A673 (cell line): ENCODE measurements at regions not wholly inside any gene's neighbourhood (a gene's known extent, or its start where the extent isn't known, plus 50 kb on each side); places are given as distances from the start of the nearest gene placed in this dataset.

ENCODE experiments used
- BruUV-seq: library from RNA; stranded (reverse); fragments of 400-500 nt; replicated peaks from 2 replicates; lab custom pipeline; 2021; lab: Mats Ljungman, UMichigan
- CTCF ChIA-PET: fragments of 300-600 bp; sonication (Branson Sonifier 250); formaldehyde crosslinking; loops from one replicate; lab custom pipeline; 2022; ENCODE audit warnings: antibody characterized with exemption; lab: Charles Lee
- POLR2A ChIA-PET: fragments of 300-600 bp; sonication (Branson Sonifier 250); formaldehyde crosslinking; loops from one replicate; lab custom pipeline; 2022; ENCODE audit warnings: antibody characterized with exemption; ENCODE audit not compliant: low non-redundant PET; lab: Charles Lee
- DNase-seq: peaks from one replicate; pipeline ENCODE4 v3.0.0-alpha.2; 2015; ENCODE audit warnings: low spot score
- H3K27ac ChIP-seq: fragments of 200-600 bp; sonication (generic); 2 replicates; pipeline ENCODE4 v1.5.1; 2016; ENCODE audit warnings: mixed run types, low read depth, mild to moderate bottlenecking, mixed read lengths, antibody characterized with exemption, low read length; ENCODE audit not compliant: poor library complexity, severe bottlenecking
- H3K27me3 ChIP-seq: fragments of 200-600 bp; sonication (generic); replicated peaks from 2 replicates; pipeline ENCODE4 v1.6.1; 2017; ENCODE audit warnings: mixed run types, low read depth, mild to moderate bottlenecking, mixed read lengths, antibody characterized with exemption, low read length; ENCODE audit not compliant: insufficient read depth, poor library complexity
- H3K36me3 ChIP-seq: fragments of 200-600 bp; sonication (generic); 2 replicates; pipeline ENCODE4 v1.6.1; 2016; ENCODE audit warnings: mixed run types, mild to moderate bottlenecking, mixed read lengths, antibody characterized with exemption, low read length; ENCODE audit not compliant: insufficient read depth, poor library complexity, severe bottlenecking
- H3K4me1 ChIP-seq: fragments of 200-600 bp; sonication (generic); 2 replicates; pipeline ENCODE4 v1.6.1; 2017; ENCODE audit warnings: mixed run types, mild to moderate bottlenecking, mixed read lengths, antibody characterized with exemption, low read length; ENCODE audit not compliant: insufficient read depth, poor library complexity, severe bottlenecking
- H3K4me3 ChIP-seq: fragments of 200-600 bp; sonication (generic); 2 replicates; pipeline ENCODE4 v1.5.1; 2016; ENCODE audit warnings: low read depth, mixed run types, mild to moderate bottlenecking, mixed read lengths, low read length; ENCODE audit not compliant: poor library complexity, severe bottlenecking
- H3K9me3 ChIP-seq: fragments of 200-600 bp; sonication (generic); 2 replicates; pipeline ENCODE4 v1.6.1; 2016; ENCODE audit warnings: mixed run types, low read depth, mild to moderate bottlenecking, mixed read lengths, antibody characterized with exemption, low read length; ENCODE audit not compliant: poor library complexity, severe bottlenecking
- EZH2 ChIP-seq: fragments of 200-600 bp; sonication (generic); IDR thresholded peaks from 2 replicates; pipeline ENCODE4 v1.6.1; 2017; ENCODE audit warnings: borderline replicate concordance, low read depth, mild to moderate bottlenecking, mixed read lengths, antibody characterized with exemption, low read length; ENCODE audit not compliant: poor library complexity, severe bottlenecking
- intact Hi-C: fragments of 100-400 bp; cut with micrococcal nuclease; formaldehyde crosslinking; loops from one replicate; pipeline ENCODE4 v1.10.0; 2022; ENCODE audit not compliant: unreplicated experiment
- TF ChIP-seq, protein P1 (sequence below): fragments of 300-800, 200-600 bp; sonication (generic); conservative IDR thresholded peaks from 2 replicates; pipeline ENCODE4 v1.5.1; 2017; ENCODE audit warnings: low read depth, mild to moderate bottlenecking, antibody characterized with exemption, low read length, moderate library complexity, mixed read lengths

DNA sequence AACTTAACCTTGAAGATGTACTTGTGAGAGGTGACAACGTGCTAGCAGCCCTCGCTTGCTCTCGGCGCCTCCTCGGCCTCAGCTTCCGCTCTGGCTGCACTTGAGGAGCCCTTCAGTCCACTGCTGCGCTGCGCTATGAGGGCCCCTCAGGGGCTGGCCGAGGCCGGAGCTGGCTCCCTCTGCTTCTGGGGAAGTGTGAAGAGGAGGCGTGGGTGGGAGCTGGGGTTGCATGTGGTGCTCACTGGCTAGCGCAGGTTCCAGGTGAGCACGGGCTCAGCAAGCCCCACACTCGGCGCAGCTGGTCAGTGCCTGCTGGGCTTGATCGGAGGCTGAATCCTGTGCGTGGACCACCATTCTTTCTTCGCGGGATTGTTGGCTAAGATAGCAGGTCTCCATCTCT is 166.1 kb downstream of the MRPS30 start:
- no peak overlapping the region for H3K27ac ChIP-seq
- H3K27me3 ChIP-seq: no peaks in the 10 kb centered on the region
- H3K36me3 ChIP-seq: no peaks in the 10 kb centered on the region
- no peaks in the 10 kb centered on the region for H3K9me3 ChIP-seq
- no peak for DNase-seq
- H3K4me3 ChIP-seq: no peak overlapping the region
- H3K4me1 ChIP-seq: no peaks in the 10 kb centered on the region
- intact Hi-C loops: no loop called here
- ChIA-PET POLR2A (no interaction called here), CTCF (no interaction called here)
- BruUV-seq: no TSS peak
- TF ChIP-seq EZH2: no peak

DNA sequence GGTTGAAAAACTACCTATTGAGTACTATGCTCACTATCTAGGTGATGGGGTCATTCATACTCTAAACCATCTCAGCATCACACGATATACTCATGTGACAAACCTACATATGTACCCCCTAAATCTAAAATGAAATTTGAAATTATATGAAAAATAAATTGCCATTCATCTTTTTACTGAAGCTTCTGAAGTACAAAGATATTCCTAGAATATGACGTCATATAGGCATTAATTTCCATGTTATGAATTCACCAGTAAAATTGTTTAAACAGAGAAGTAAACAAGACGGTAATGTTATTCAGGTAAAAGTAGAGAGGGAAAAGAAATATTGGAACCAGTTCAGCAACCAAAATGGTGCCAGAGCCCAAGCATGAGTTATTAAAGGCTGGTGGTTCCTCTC is 173.0 kb downstream of the MRPS30 start:
- intact Hi-C loops: no loop called here
- BruUV-seq: no TSS peak
- ChIA-PET POLR2A (no interaction called here), CTCF (no interaction called here)
- DNase-seq: no peak
- Histone ChIP-seq H3K27ac (no peak overlapping the region), H3K4me1 (no peaks in the 10 kb centered on the region), H3K36me3 (no peaks in the 10 kb centered on the region), H3K27me3 (no peaks in the 10 kb centered on the region), H3K9me3 (peaks cover 16% of the 10 kb centered on the region), H3K4me3 (no peak overlapping the region)
- no peak for TF ChIP-seq EZH2
- TF ChIP-seq, protein P1, sequence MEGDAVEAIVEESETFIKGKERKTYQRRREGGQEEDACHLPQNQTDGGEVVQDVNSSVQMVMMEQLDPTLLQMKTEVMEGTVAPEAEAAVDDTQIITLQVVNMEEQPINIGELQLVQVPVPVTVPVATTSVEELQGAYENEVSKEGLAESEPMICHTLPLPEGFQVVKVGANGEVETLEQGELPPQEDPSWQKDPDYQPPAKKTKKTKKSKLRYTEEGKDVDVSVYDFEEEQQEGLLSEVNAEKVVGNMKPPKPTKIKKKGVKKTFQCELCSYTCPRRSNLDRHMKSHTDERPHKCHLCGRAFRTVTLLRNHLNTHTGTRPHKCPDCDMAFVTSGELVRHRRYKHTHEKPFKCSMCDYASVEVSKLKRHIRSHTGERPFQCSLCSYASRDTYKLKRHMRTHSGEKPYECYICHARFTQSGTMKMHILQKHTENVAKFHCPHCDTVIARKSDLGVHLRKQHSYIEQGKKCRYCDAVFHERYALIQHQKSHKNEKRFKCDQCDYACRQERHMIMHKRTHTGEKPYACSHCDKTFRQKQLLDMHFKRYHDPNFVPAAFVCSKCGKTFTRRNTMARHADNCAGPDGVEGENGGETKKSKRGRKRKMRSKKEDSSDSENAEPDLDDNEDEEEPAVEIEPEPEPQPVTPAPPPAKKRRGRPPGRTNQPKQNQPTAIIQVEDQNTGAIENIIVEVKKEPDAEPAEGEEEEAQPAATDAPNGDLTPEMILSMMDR: no peak

DNA sequence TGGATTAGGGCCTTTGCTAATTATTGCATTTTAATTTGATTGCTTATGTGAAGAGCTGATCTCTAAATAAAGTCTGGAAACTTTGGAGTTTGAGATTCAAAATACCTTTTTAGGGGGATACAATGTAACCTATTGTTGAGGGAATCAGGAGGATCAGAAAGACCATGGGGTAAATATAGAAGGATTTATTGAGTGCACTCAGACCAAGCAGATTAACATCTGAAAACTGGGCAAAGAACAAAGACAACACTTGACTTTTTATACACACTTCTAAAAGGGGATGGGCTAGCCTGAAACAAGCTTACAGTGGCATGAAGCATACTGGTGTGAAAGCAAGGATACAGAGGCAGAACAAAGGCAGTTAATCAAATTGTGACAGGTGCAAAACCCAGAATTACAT is 174.3 kb downstream of the MRPS30 start:
- intact Hi-C loops: no loop called here
- no peaks in the 10 kb centered on the region for H3K4me1 ChIP-seq
- DNase-seq: no peak
- ChIA-PET CTCF (no interaction called here), POLR2A (no interaction called here)
- no peaks in the 10 kb centered on the region for H3K36me3 ChIP-seq
- no peak overlapping the region for H3K27ac ChIP-seq
- no TSS peak for BruUV-seq
- no peak for TF ChIP-seq EZH2
- TF ChIP-seq, protein P1: no peak
- peaks cover 16% of the 10 kb centered on the region for H3K9me3 ChIP-seq
- no peak overlapping the region for H3K4me3 ChIP-seq
- H3K27me3 ChIP-seq: no peaks in the 10 kb centered on the region

DNA sequence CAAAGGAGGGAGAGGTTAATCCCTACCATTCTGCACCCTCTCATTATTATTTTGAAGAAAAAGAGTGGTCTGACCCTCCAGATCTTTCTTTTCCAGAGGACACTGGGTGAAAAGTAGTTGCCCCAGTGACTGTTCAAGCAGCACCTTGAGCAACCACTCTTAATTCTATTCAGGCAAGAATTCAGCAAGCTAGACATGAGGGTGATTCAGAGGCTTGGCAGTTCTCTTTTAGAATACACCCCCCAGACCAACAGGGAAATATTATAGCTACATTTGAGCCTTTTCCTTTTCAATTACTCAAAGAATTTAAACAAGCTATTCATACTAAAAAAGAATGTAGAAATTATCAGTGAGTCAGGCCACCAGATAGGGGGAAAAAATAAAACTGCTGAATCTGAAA is 178.3 kb downstream of the MRPS30 start:
- no TSS peak for BruUV-seq
- ChIA-PET CTCF (no interaction called here), POLR2A (interaction anchor here (0.6 kb wide), 1 partner anchor 22 kb away, joined by 3 read pairs; no protein-coding TSS in a partner anchor)
- DNase-seq: no peak
- intact Hi-C loops: no loop called here
- Histone ChIP-seq H3K27me3 (no peaks in the 10 kb centered on the region), H3K4me1 (no peaks in the 10 kb centered on the region), H3K27ac (no peak overlapping the region), H3K36me3 (no peaks in the 10 kb centered on the region), H3K9me3 (peaks cover 17% of the 10 kb centered on the region), H3K4me3 (no peak overlapping the region)
- TF ChIP-seq, protein P1: no peak
- TF ChIP-seq EZH2: no peak
